ENCODE measurements at regions not wholly inside any gene's neighbourhood (a gene's known extent, or its start where the extent isn't known, plus 50 kb on each side); places are given as distances from the start of the nearest gene placed in this dataset.
A peak's percentile ranks its signal among the peaks of the same experiment; 100 is the strongest.

GRCh38 chr6:3987053-3987452 lies 91.9 kb downstream of the FAM217A start:
- Histone ChIP-seq H3K36me3 (ENCODE audit: insufficient read depth) (no peaks in the 10 kb centered on the region), H4K20me1 (ENCODE audit: insufficient read depth) (no peaks in the 10 kb centered on the region), H3K27me3 (ENCODE audit: insufficient read depth, low read depth) (no peaks in the 10 kb centered on the region), H3K4me2 (no peak overlapping the region), H3K79me2 (ENCODE audit: insufficient read depth, low read depth) (no peaks in the 10 kb centered on the region), H3K4me3 (IDR thresholded peaks at IDR 0.05; ENCODE audit: insufficient read depth, low read depth, low read length) (no peak overlapping the region), H2AFZ (ENCODE audit: low read depth) (no peak overlapping the region), H3K9ac (no peak overlapping the region), H3K4me1 (ENCODE audit: low read depth, poor library complexity, severe bottlenecking) (peaks cover 10% of the 10 kb centered on the region), H3K27ac (no peak overlapping the region)
- no peak for TF ChIP-seq CTCF (conservative IDR thresholded peaks at IDR 0.05; ENCODE audit: low read depth, low read length)

GRCh38 chr6:3987576-3987975 lies 91.4 kb downstream of the FAM217A start:
- Histone ChIP-seq H3K36me3 (ENCODE audit: insufficient read depth) (no peaks in the 10 kb centered on the region), H3K4me2 (no peak overlapping the region), H3K27ac (no peak overlapping the region), H3K4me3 (IDR thresholded peaks at IDR 0.05; ENCODE audit: insufficient read depth, low read depth, low read length) (no peak overlapping the region), H3K27me3 (ENCODE audit: insufficient read depth, low read depth) (no peaks in the 10 kb centered on the region), H3K79me2 (ENCODE audit: insufficient read depth, low read depth) (no peaks in the 10 kb centered on the region), H3K4me1 (ENCODE audit: low read depth, poor library complexity, severe bottlenecking) (peaks cover 10% of the 10 kb centered on the region), H4K20me1 (ENCODE audit: insufficient read depth) (no peaks in the 10 kb centered on the region), H3K9ac (no peak overlapping the region), H2AFZ (ENCODE audit: low read depth) (no peak overlapping the region)
- TF ChIP-seq CTCF (conservative IDR thresholded peaks at IDR 0.05; ENCODE audit: low read depth, low read length) = no peak

GRCh38 chr6:3990692-3991491 lies 88.0 kb downstream of the FAM217A start:
- H3K27ac ChIP-seq = no peak overlapping the region

GRCh38 chr6:3991941-3992340 lies 87.0 kb downstream of the FAM217A start:
- H2AFZ ChIP-seq (ENCODE audit: low read depth) = no peak overlapping the region
- H4K20me1 ChIP-seq (ENCODE audit: insufficient read depth) = no peaks in the 10 kb centered on the region
- no peak overlapping the region for H3K9ac ChIP-seq
- no peak overlapping the region for H3K4me2 ChIP-seq
- H3K79me2 ChIP-seq (ENCODE audit: insufficient read depth, low read depth) = no peaks in the 10 kb centered on the region
- no peak overlapping the region for H3K4me3 ChIP-seq (IDR thresholded peaks at IDR 0.05; ENCODE audit: insufficient read depth, low read depth, low read length)
- no peaks in the 10 kb centered on the region for H3K27me3 ChIP-seq (ENCODE audit: insufficient read depth, low read depth)
- no peak overlapping the region for H3K27ac ChIP-seq
- no peak for TF ChIP-seq CTCF (conservative IDR thresholded peaks at IDR 0.05; ENCODE audit: low read depth, low read length)
- H3K36me3 ChIP-seq (ENCODE audit: insufficient read depth) = no peaks in the 10 kb centered on the region
- peaks cover 10% of the 10 kb centered on the region for H3K4me1 ChIP-seq (ENCODE audit: low read depth, poor library complexity, severe bottlenecking)

More at GRCh38 chr6:3990692-3991491, 88.0 kb downstream of the FAM217A start:
- no peaks in the 10 kb centered on the region for H3K36me3 ChIP-seq (ENCODE audit: insufficient read depth)
- H3K9ac ChIP-seq = no peak overlapping the region
- no peaks in the 10 kb centered on the region for H4K20me1 ChIP-seq (ENCODE audit: insufficient read depth)
- no peak overlapping the region for H3K4me2 ChIP-seq
- H3K4me3 ChIP-seq (IDR thresholded peaks at IDR 0.05; ENCODE audit: insufficient read depth, low read depth, low read length) = no peak overlapping the region
- peaks cover 10% of the 10 kb centered on the region for H3K4me1 ChIP-seq (ENCODE audit: low read depth, poor library complexity, severe bottlenecking)
- peak; percentile 88 for TF ChIP-seq CTCF (conservative IDR thresholded peaks at IDR 0.05; ENCODE audit: low read depth, low read length)
- H2AFZ ChIP-seq (ENCODE audit: low read depth) = peak overlapping the region; percentile 32; the same call in 1 of the 2 replicates
- H3K27me3 ChIP-seq (ENCODE audit: insufficient read depth, low read depth) = no peaks in the 10 kb centered on the region
- H3K79me2 ChIP-seq (ENCODE audit: insufficient read depth, low read depth) = no peaks in the 10 kb centered on the region

Data from KMS-11 (cell line).